CD14-positive monocyte (primary cell): ENCODE measurements at regions not wholly inside any gene's neighbourhood (a gene's known extent, or its start where the extent isn't known, plus 50 kb on each side); places are given as distances from the start of the nearest gene placed in this dataset.

Source experiments
- DNase-seq, 3 donors: peaks; one replicate each; pipeline ENCODE4 v3.0.0-alpha.2; 2011 to 2022
- H2AFZ ChIP-seq: 2 replicates; pipeline ENCODE4 v1.6.0; 2012; ENCODE audit warnings: mild to moderate bottlenecking, low read depth, low read length, inconsistent platforms; ENCODE audit not compliant: insufficient read depth, poor library complexity, severe bottlenecking
- H3K27ac ChIP-seq, 2 donors: 1 replicate in 1 of 2; 2 replicates in 1 of 2; pipeline ENCODE4 v1.5.1; 2012 to 2013; ENCODE audit warnings: low read length in 2 of 2, control low read depth in 1 of 2, inconsistent platforms in 1 of 2, low read depth in 1 of 2, mild to moderate bottlenecking in 1 of 2
- H3K27me3 ChIP-seq, 2 donors: one replicate each; pipeline versions ENCODE4 v1.6.0 to v1.6.1; 2011 to 2013; ENCODE audit warnings: low read length in 2 of 2; ENCODE audit not compliant: control insufficient read depth in 2 of 2, insufficient read depth in 2 of 2
- H3K36me3 ChIP-seq, 2 donors: replicated peaks in 1 of 2; 1 replicate in 1 of 2; 2 replicates in 1 of 2; pipeline versions ENCODE4 v1.5.1 to v1.6.1; 2012 to 2013; ENCODE audit warnings: low read length in 2 of 2, control low read depth in 1 of 2, inconsistent platforms in 1 of 2, mild to moderate bottlenecking in 1 of 2; ENCODE audit not compliant: insufficient read depth in 2 of 2, control insufficient read depth in 1 of 2
- H3K4me1 ChIP-seq, 2 donors: 1 replicate in 1 of 2; 2 replicates in 1 of 2; pipeline versions ENCODE4 v1.5.1 to v1.6.1; 2012 to 2013; ENCODE audit warnings: low read length in 2 of 2, control low read depth in 1 of 2, inconsistent platforms in 1 of 2, mild to moderate bottlenecking in 1 of 2, moderate library complexity in 1 of 2; ENCODE audit not compliant: insufficient read depth in 2 of 2, control insufficient read depth in 1 of 2
- H3K4me2 ChIP-seq: replicated peaks from 2 replicates; pipeline ENCODE3; 2012; ENCODE audit warnings: low read length, moderate library complexity, mild to moderate bottlenecking; ENCODE audit not compliant: poor library complexity, severe bottlenecking; ENCODE audit errors: extremely low read depth
- H3K4me3 ChIP-seq, 3 experiments: fragments of 200-600 bp in 1 of 3; sonication (generic) in 1 of 3; replicated peaks in 1 of 3; 1 replicate in 2 of 3; 2 replicates in 1 of 3; pipeline ENCODE4 v1.5.1; 2011 to 2013; ENCODE audit warnings: low read length in 3 of 3, mild to moderate bottlenecking in 3 of 3, control low read depth in 2 of 3, low read depth in 2 of 3, inconsistent platforms in 1 of 3, moderate library complexity in 1 of 3
- H3K79me2 ChIP-seq: 2 replicates; pipeline ENCODE4 v1.6.0; 2012; ENCODE audit warnings: mild to moderate bottlenecking, control low read depth, inconsistent platforms, low read length, moderate library complexity; ENCODE audit not compliant: insufficient read depth
- H3K9ac ChIP-seq: 2 replicates; pipeline ENCODE4 v1.6.0; 2017; ENCODE audit warnings: low read length, mild to moderate bottlenecking; ENCODE audit not compliant: insufficient read depth, poor library complexity, severe bottlenecking
- H3K9me3 ChIP-seq, 2 donors: replicated peaks in 1 of 2; 1 replicate in 1 of 2; 2 replicates in 1 of 2; pipeline versions ENCODE4 v1.5.1 to v1.6.1; 2012 to 2013; ENCODE audit warnings: low read length in 2 of 2, control low read depth in 1 of 2; ENCODE audit not compliant: control insufficient read depth in 1 of 2, insufficient read depth in 1 of 2
- H4K20me1 ChIP-seq: 2 replicates; pipeline ENCODE4 v1.6.0; 2012; ENCODE audit warnings: mild to moderate bottlenecking, low read length, control low read depth, moderate library complexity; ENCODE audit not compliant: insufficient read depth
- H3K27ac Mint-ChIP-seq, 7 donors: one replicate each; pipeline ENCODE4 v1.8.0; 2020; ENCODE audit warnings: mild to moderate bottlenecking in 7 of 7, mixed read lengths in 7 of 7, moderate library complexity in 6 of 7, inconsistent platforms in 2 of 7
- H3K27me3 Mint-ChIP-seq, 3 donors: one replicate each; pipeline ENCODE4 v1.8.0; 2021 to 2022; ENCODE audit warnings: low read depth in 3 of 3, mild to moderate bottlenecking in 3 of 3, mixed read lengths in 3 of 3, moderate library complexity in 3 of 3, inconsistent platforms in 1 of 3
- H3K36me3 Mint-ChIP-seq, 2 donors: one replicate each; pipeline ENCODE4 v1.8.0; 2020; ENCODE audit warnings: mixed read lengths in 2 of 2, inconsistent platforms in 1 of 2, mild to moderate bottlenecking in 1 of 2
- H3K4me1 Mint-ChIP-seq: one replicate; pipeline ENCODE4 v1.8.0; 2020; ENCODE audit warnings: mild to moderate bottlenecking, mixed read lengths
- H3K4me3 Mint-ChIP-seq, 2 donors: one replicate each; pipeline ENCODE4 v1.8.0; 2020; ENCODE audit warnings: mild to moderate bottlenecking in 2 of 2, mixed read lengths in 2 of 2, moderate library complexity in 1 of 2
- H3K9me3 Mint-ChIP-seq, 7 donors: one replicate each; pipeline ENCODE4 v1.8.0; 2020 to 2022; ENCODE audit warnings: mixed read lengths in 7 of 7, mild to moderate bottlenecking in 6 of 7, moderate library complexity in 6 of 7, inconsistent platforms in 2 of 7
- WGBS: methylation state at CpG from one replicate; pipeline ENCODE4 v1.1.5; 2013; ENCODE audit warnings: missing lambda C conversion rate; ENCODE audit not compliant: insufficient coverage; 5-methylcytosine and 5-hydroxymethylcytosine counted together
- intact Hi-C, 2 donors: fragments of 100-400 bp; cut with micrococcal nuclease; formaldehyde crosslinking; loops; one replicate each; pipeline versions ENCODE4 v1.15.0 to v1.15.1; 2023
- TF ChIP-seq, protein P1 (sequence below): fragments of 200-600 bp; IDR thresholded peaks from one replicate; pipeline ENCODE4 v1.8.0; 2022; ENCODE audit warnings: antibody characterized with exemption, mild to moderate bottlenecking

DNA sequence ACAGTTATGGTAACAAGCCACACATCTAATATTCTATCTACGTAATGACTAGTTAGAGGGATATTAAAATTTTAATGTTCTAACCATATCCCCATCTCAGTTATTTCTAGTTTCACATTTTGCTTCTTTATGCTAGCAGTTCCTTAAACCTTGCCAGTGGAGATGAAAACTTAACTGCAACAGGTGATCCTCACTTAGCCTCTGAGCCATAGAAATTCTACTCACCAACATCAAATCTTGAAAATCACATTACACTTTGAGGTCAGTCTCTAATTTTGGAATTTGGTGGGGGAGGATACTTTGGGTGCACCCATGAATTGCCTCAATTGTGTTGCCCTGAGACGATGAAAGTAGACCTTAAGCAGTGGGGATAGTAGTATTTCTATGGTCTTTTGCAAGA is 256.4 kb downstream of the GATA3 start:
- H3K4me3 ChIP-seq, result no peak overlapping the region
- H3K27me3 ChIP-seq, result no peaks in the 10 kb centered on the region
- no peaks in the 10 kb centered on the region for H3K79me2 ChIP-seq
- no peak overlapping the region for H2AFZ ChIP-seq
- no peaks in the 10 kb centered on the region for H3K36me3 ChIP-seq
- WGBS, result 57% methylated on average over 1 of the region's 2 CpGs
- no peak overlapping the region for H3K4me2 ChIP-seq
- H3K36me3 Mint-ChIP-seq, result no peaks in the 10 kb centered on the region
- no peak overlapping the region for H3K27ac Mint-ChIP-seq
- peaks cover 0 to 5% (median 3%) of the 10 kb centered on the region in 3 donors for H3K27me3 Mint-ChIP-seq
- TF ChIP-seq, protein P1, sequence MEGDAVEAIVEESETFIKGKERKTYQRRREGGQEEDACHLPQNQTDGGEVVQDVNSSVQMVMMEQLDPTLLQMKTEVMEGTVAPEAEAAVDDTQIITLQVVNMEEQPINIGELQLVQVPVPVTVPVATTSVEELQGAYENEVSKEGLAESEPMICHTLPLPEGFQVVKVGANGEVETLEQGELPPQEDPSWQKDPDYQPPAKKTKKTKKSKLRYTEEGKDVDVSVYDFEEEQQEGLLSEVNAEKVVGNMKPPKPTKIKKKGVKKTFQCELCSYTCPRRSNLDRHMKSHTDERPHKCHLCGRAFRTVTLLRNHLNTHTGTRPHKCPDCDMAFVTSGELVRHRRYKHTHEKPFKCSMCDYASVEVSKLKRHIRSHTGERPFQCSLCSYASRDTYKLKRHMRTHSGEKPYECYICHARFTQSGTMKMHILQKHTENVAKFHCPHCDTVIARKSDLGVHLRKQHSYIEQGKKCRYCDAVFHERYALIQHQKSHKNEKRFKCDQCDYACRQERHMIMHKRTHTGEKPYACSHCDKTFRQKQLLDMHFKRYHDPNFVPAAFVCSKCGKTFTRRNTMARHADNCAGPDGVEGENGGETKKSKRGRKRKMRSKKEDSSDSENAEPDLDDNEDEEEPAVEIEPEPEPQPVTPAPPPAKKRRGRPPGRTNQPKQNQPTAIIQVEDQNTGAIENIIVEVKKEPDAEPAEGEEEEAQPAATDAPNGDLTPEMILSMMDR, result no peak
- no peak overlapping the region for H3K27ac ChIP-seq
- no peaks in the 10 kb centered on the region for H4K20me1 ChIP-seq
- no peaks in the 10 kb centered on the region for H3K4me1 ChIP-seq
- intact Hi-C loops, result no loop called here
- no peak overlapping the region for H3K4me3 Mint-ChIP-seq
- H3K9me3 Mint-ChIP-seq, result peaks cover 0 to 3% (median 0%) of the 10 kb centered on the region in 7 donors
- no peaks in the 10 kb centered on the region for H3K4me1 Mint-ChIP-seq
- DNase-seq, result no peak
- H3K9ac ChIP-seq, result no peak overlapping the region
- H3K9me3 ChIP-seq, result no peaks in the 10 kb centered on the region

DNA sequence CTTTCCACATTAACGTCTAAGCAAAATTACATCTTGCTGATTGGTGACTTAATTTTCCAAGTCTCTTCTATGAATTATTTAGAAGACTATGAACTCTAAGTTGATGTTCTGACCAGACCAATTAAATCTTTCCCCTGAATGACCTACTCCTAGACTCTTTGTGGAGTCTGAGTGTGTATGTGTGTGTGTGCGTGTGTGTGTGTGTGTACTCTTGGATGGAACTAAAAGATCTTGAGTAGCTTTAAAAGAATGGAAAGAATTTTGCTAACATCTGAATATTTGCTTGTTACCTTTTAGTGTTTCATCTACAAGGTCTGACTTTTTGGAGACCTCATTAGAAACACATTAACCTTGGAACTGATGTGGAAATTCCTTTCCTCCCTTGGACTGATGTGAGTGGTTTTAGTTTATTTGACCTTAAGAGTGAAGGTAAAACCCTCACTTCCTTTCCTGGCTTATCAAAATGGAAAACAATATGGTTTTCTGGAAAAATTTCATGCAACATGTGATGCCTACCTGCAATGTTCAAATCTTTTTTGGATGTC is 257.1 kb downstream of the GATA3 start:
- intact Hi-C loops, result no loop called here
- H3K9me3 Mint-ChIP-seq, result peaks cover 0 to 4% (median 1%) of the 10 kb centered on the region in 7 donors
- no CpG with 5 or more reads among the region's 2 CpGs for WGBS
- no peaks in the 10 kb centered on the region for H3K9me3 ChIP-seq
- H3K27me3 ChIP-seq, result no peaks in the 10 kb centered on the region
- no peak overlapping the region for H3K4me2 ChIP-seq
- no peak overlapping the region for H2AFZ ChIP-seq
- H3K4me1 ChIP-seq, result no peaks in the 10 kb centered on the region
- no peaks in the 10 kb centered on the region for H3K79me2 ChIP-seq
- H3K4me1 Mint-ChIP-seq, result no peaks in the 10 kb centered on the region
- no peak overlapping the region for H3K9ac ChIP-seq
- no peak overlapping the region for H3K4me3 Mint-ChIP-seq
- H4K20me1 ChIP-seq, result no peaks in the 10 kb centered on the region
- peaks cover 0 to 5% (median 2%) of the 10 kb centered on the region in 3 donors for H3K27me3 Mint-ChIP-seq
- H3K36me3 Mint-ChIP-seq, result no peaks in the 10 kb centered on the region
- H3K27ac Mint-ChIP-seq, result no peak overlapping the region
- no peak overlapping the region for H3K27ac ChIP-seq
- no peak overlapping the region for H3K4me3 ChIP-seq
- no peaks in the 10 kb centered on the region for H3K36me3 ChIP-seq
- DNase-seq, result no peak
- TF ChIP-seq, protein P1, result no peak
